WTC11 (cell line): ENCODE measurements at regions not wholly inside any gene's neighbourhood (a gene's known extent, or its start where the extent isn't known, plus 50 kb on each side); places are given as distances from the start of the nearest gene placed in this dataset.

Experiments used
- ATF3 ChIP-seq: sonication (generic); formaldehyde crosslinking; conservative IDR thresholded peaks from 2 replicates; pipeline ENCODE4 v1.8.1; 2022; ENCODE audit warnings: mild to moderate bottlenecking, missing genetic modification reagents
- ATF6 ChIP-seq: sonication (generic); formaldehyde crosslinking; IDR thresholded peaks from 2 replicates; pipeline ENCODE4 v1.8.1; 2023; ENCODE audit warnings: mild to moderate bottlenecking, missing genetic modification reagents
- CTCF ChIP-seq: fragments of 200-600 bp; IDR thresholded peaks from 2 replicates; pipeline ENCODE4 v1.8.0; 2022; ENCODE audit warnings: antibody characterized with exemption
- E2F4 ChIP-seq: sonication (generic); formaldehyde crosslinking; IDR thresholded peaks from 2 replicates; pipeline ENCODE4 v1.8.1; 2022; ENCODE audit warnings: low read depth, mild to moderate bottlenecking, moderate library complexity, missing genetic modification reagents, borderline replicate concordance
- FOXP1 ChIP-seq: sonication (generic); formaldehyde crosslinking; IDR thresholded peaks from 2 replicates; pipeline ENCODE4 v1.8.0; 2022; ENCODE audit warnings: missing genetic modification reagents, mild to moderate bottlenecking, moderate library complexity, borderline replicate concordance
- FOXP4 ChIP-seq: sonication (generic); formaldehyde crosslinking; IDR thresholded peaks from 2 replicates; pipeline ENCODE4 v1.8.0; 2022; ENCODE audit warnings: mild to moderate bottlenecking, missing genetic modification reagents
- GABPB1 ChIP-seq: sonication (generic); formaldehyde crosslinking; IDR thresholded peaks from 2 replicates; pipeline ENCODE4 v1.8.1; 2023; ENCODE audit warnings: mild to moderate bottlenecking, missing genetic modification reagents
- IRF2 ChIP-seq: sonication (generic); formaldehyde crosslinking; IDR thresholded peaks from 2 replicates; pipeline ENCODE4 v1.8.0; 2022; ENCODE audit warnings: low read depth, missing genetic modification reagents, borderline replicate concordance
- JUN ChIP-seq: sonication (generic); formaldehyde crosslinking; IDR thresholded peaks from 2 replicates; pipeline ENCODE4 v1.8.0; 2023; ENCODE audit warnings: mild to moderate bottlenecking, missing genetic modification reagents
- NFYB ChIP-seq: sonication (generic); formaldehyde crosslinking; conservative IDR thresholded peaks from 2 replicates; pipeline ENCODE4 v1.8.0; 2022; ENCODE audit warnings: low read depth, missing genetic modification reagents
- TP53 ChIP-seq: sonication (generic); formaldehyde crosslinking; IDR thresholded peaks from 2 replicates; pipeline ENCODE4 v1.8.1; 2023; ENCODE audit warnings: mild to moderate bottlenecking, missing genetic modification reagents
- USF1 ChIP-seq: sonication (generic); formaldehyde crosslinking; IDR thresholded peaks from 2 replicates; pipeline ENCODE4 v1.8.0; 2022; ENCODE audit warnings: mild to moderate bottlenecking, missing genetic modification reagents
- ZNF423 ChIP-seq: fragments of 250-450 bp; sonication (Bioruptor Pico); IDR thresholded peaks from 2 replicates; pipeline ENCODE4 v2.1.2; 2022; ENCODE audit warnings: mild to moderate bottlenecking, moderate library complexity

GRCh38 chr11:119538753-119539152 lies 115.8 kb upstream of the THY1 start:
- TF ChIP-seq E2F4 (CRISPR knock-in tag) (no peak), FOXP1 (no peak), ATF6 (CRISPR knock-in tag) (no peak), CTCF (no peak), ATF3 (CRISPR knock-in tag) (no peak), NFYB (CRISPR knock-in tag) (no peak), FOXP4 (CRISPR knock-in tag) (no peak), IRF2 (CRISPR knock-in tag) (no peak), USF1 (CRISPR knock-in tag) (no peak), GABPB1 (CRISPR knock-in tag) (no peak), JUN (CRISPR knock-in tag) (no peak), TP53 (CRISPR knock-in tag) (no peak), ZNF423 (no peak)
